ENCODE measurements at regions not wholly inside any gene's neighbourhood (a gene's known extent, or its start where the extent isn't known, plus 50 kb on each side); places are given as distances from the start of the nearest gene placed in this dataset.

DNA sequence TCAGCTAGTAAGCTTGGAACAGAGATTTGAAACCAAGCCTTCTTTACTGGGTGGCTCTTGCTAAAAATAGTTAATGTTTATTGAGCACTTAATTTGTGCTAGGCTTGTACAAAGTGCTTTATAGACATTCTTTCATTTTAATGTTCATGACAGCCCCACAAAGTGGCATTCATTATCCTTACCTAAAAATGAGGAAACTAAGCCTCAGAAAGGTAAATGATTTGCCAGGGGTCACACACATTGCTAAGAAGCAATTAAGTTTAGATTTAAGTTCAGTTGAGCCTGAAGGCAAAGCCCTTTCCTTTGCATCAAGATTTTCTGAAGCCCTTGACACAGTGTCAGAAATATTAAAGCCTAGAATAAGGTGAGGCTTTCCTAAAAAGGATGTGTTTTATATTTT lies 327.5 kb upstream of the FGF13 start (continued):
- TF ChIP-seq, protein P1, sequence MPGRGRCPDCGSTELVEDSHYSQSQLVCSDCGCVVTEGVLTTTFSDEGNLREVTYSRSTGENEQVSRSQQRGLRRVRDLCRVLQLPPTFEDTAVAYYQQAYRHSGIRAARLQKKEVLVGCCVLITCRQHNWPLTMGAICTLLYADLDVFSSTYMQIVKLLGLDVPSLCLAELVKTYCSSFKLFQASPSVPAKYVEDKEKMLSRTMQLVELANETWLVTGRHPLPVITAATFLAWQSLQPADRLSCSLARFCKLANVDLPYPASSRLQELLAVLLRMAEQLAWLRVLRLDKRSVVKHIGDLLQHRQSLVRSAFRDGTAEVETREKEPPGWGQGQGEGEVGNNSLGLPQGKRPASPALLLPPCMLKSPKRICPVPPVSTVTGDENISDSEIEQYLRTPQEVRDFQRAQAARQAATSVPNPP (IDR thresholded peaks at IDR 0.05; ENCODE audit: borderline replicate concordance, insufficient read depth, insufficient read length), result no peak
- TF ChIP-seq, protein P2, sequence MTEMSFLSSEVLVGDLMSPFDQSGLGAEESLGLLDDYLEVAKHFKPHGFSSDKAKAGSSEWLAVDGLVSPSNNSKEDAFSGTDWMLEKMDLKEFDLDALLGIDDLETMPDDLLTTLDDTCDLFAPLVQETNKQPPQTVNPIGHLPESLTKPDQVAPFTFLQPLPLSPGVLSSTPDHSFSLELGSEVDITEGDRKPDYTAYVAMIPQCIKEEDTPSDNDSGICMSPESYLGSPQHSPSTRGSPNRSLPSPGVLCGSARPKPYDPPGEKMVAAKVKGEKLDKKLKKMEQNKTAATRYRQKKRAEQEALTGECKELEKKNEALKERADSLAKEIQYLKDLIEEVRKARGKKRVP (CRISPR knock-in tag; IDR thresholded peaks at IDR 0.05), result no peak
- TF ChIP-seq ZNF311 (CRISPR knock-in tag; IDR thresholded peaks at IDR 0.05) (no peak), SRSF7 (optimal IDR thresholded peaks at IDR 0.05; ENCODE audit: low read depth, low read length) (no peak), EWSR1 (IDR thresholded peaks at IDR 0.05; ENCODE audit: borderline replicate concordance, low read depth, partially characterized antibody) (no peak)

DNA sequence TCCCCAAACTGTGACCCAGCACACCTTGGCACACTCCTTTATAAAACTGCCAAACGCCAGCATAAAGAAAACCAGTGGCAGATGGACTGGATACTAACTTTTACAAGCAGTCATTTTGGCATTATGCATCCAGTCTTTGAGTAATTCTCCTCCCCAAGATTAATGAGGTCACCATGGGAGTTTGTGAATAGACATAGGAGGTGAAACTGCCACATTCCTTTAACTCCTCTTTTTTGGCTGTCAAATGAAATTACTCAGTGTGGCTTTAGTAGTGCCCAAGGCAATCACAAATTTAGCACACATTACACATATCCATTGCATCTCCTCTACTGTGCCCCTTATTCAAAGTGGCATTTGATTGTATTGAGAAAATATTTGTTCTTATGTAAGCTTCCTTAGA lies 315.3 kb upstream of the FGF13 start:
- ATAC-seq (no peak), FAIRE-seq (no peak), DNase-seq (ENCODE audit: extremely low read depth in 1 of 4, low spot score in 3 of 4) (no peak)
- no TSS peak for BruUV-seq (replicated peaks)
- Histone ChIP-seq H3K9me1 (ENCODE audit: control insufficient read depth, insufficient read depth, low read length) (no peaks in the 10 kb centered on the region), H3K9ac (ENCODE audit: insufficient read depth in 1 of 2, low read depth in 2 of 2, low read length in 2 of 2) (no peak overlapping the region), H3K27ac (ENCODE audit: extremely low read depth, low read depth, low read length) (no peak overlapping the region), H3K9me3 (replicated peaks; ENCODE audit: control insufficient read depth, insufficient read depth, low read depth, low read length) (no peaks in the 10 kb centered on the region), H3K79me2 (ENCODE audit: control insufficient read depth, insufficient read depth, low read length) (no peaks in the 10 kb centered on the region), H3K27me3 (ENCODE audit: control insufficient read depth in 2 of 2, insufficient read depth in 2 of 2, low read length in 2 of 2) (no peaks in the 10 kb centered on the region), H2AFZ (ENCODE audit: low read depth, low read length) (no peak overlapping the region), H4K20me1 (replicated peaks; ENCODE audit: control insufficient read depth, insufficient read depth, low read length) (no peaks in the 10 kb centered on the region), H3K4me1 (replicated peaks in 1 of 2; ENCODE audit: control insufficient read depth in 2 of 2, insufficient read depth in 2 of 2, low read length in 2 of 2) (no peaks in the 10 kb centered on the region), H3K4me3 (no peak overlapping the region), H3K36me3 (ENCODE audit: control insufficient read depth, insufficient read depth, low read length) (no peaks in the 10 kb centered on the region), H3K4me2 (ENCODE audit: insufficient read depth, low read length) (no peak overlapping the region)
- WGBS (ENCODE audit: insufficient coverage, low coverage, missing lambda C conversion rate), result 0% methylated on average over 1 of the region's 1 CpG
- intact Hi-C loops (cut with micrococcal nuclease), result no loop called here
- ChIA-PET CTCF (ENCODE audit: low intra/inter-chr PET ratio) (no interaction called here), POLR2A (no interaction called here)
- in situ Hi-C loops (cut with MboI), result no loop called here
- TF ChIP-seq ATF7 (IDR thresholded peaks at IDR 0.05) (no peak), NFXL1 (CRISPR knock-in tag; IDR thresholded peaks at IDR 0.05) (no peak), ZKSCAN3 (CRISPR knock-in tag; IDR thresholded peaks at IDR 0.05) (no peak), YY1 (IDR thresholded peaks at IDR 0.05; ENCODE audit: borderline replicate concordance in 1 of 3, control insufficient read depth in 1 of 3, extremely low read depth in 1 of 3, insufficient read depth in 3 of 3, insufficient read length in 1 of 3, insufficient replicate concordance in 2 of 3, low read depth in 1 of 3, low read length in 2 of 3) (no peak), ZNF239 (CRISPR knock-in tag; IDR thresholded peaks at IDR 0.05) (no peak), NR2C2 (CRISPR knock-in tag; IDR thresholded peaks at IDR 0.05) (no peak), NR2C2 (tag; IDR thresholded peaks at IDR 0.05) (no peak), RUNX1 (IDR thresholded peaks at IDR 0.05; ENCODE audit: low read depth) (no peak)
- TF ChIP-seq, protein P3, sequence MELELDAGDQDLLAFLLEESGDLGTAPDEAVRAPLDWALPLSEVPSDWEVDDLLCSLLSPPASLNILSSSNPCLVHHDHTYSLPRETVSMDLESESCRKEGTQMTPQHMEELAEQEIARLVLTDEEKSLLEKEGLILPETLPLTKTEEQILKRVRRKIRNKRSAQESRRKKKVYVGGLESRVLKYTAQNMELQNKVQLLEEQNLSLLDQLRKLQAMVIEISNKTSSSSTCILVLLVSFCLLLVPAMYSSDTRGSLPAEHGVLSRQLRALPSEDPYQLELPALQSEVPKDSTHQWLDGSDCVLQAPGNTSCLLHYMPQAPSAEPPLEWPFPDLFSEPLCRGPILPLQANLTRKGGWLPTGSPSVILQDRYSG (tag; conservative IDR thresholded peaks at IDR 0.05; ENCODE audit: low read depth), result no peak
- TF ChIP-seq, protein P4, sequence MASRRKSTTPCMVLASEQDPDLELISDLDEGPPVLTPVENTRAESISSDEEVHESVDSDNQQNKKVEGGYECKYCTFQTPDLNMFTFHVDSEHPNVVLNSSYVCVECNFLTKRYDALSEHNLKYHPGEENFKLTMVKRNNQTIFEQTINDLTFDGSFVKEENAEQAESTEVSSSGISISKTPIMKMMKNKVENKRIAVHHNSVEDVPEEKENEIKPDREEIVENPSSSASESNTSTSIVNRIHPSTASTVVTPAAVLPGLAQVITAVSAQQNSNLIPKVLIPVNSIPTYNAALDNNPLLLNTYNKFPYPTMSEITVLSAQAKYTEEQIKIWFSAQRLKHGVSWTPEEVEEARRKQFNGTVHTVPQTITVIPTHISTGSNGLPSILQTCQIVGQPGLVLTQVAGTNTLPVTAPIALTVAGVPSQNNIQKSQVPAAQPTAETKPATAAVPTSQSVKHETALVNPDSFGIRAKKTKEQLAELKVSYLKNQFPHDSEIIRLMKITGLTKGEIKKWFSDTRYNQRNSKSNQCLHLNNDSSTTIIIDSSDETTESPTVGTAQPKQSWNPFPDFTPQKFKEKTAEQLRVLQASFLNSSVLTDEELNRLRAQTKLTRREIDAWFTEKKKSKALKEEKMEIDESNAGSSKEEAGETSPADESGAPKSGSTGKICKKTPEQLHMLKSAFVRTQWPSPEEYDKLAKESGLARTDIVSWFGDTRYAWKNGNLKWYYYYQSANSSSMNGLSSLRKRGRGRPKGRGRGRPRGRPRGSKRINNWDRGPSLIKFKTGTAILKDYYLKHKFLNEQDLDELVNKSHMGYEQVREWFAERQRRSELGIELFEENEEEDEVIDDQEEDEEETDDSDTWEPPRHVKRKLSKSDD (conservative IDR thresholded peaks at IDR 0.05; ENCODE audit: low read length), result no peak
- TF ChIP-seq, protein P5, sequence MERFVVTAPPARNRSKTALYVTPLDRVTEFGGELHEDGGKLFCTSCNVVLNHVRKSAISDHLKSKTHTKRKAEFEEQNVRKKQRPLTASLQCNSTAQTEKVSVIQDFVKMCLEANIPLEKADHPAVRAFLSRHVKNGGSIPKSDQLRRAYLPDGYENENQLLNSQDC (CRISPR knock-in tag; IDR thresholded peaks at IDR 0.05), result no peak
